GM18499 (cell line): ENCODE measurements at regions not wholly inside any gene's neighbourhood (a gene's known extent, or its start where the extent isn't known, plus 50 kb on each side); places are given as distances from the start of the nearest gene placed in this dataset.
"Not testable (repeated sequence)": the region's sequence is repeated elsewhere in the genome, so short reads cannot be mapped to it uniquely, and the experiment has no call there.

Source experiments
- ATAC-seq: cut with Tn5 transposase; IDR thresholded peaks from one replicate; pipeline ENCODE4 v1.9.1; 2021; ENCODE audit warnings: moderate number of reproducible peaks; ENCODE audit not compliant: insufficient read depth, unreplicated experiment

GRCh38 chr12:65668981-65669695, 155.1 kb upstream of the HMGA2 start:
- no peak for ATAC-seq

GRCh38 chr12:65670775-65671174, 153.5 kb upstream of the HMGA2 start:
- no peak for ATAC-seq

- no peak for ATAC-seq
Observed at GRCh38 chr12:65672441-65672840, 151.8 kb upstream of the HMGA2 start.

- no peak for ATAC-seq
Observed at GRCh38 chr12:65673156-65673690, 151.1 kb upstream of the HMGA2 start.

- ATAC-seq: no peak
Observed at GRCh38 chr12:65673732-65674131, 150.6 kb upstream of the HMGA2 start.

- ATAC-seq: no peak
Observed at GRCh38 chr12:65675141-65675621, 149.1 kb upstream of the HMGA2 start.

- ATAC-seq: not testable (repeated sequence)
Observed at GRCh38 chr12:65678172-65678571, 146.1 kb upstream of the HMGA2 start.

- ATAC-seq: no peak
Observed at GRCh38 chr12:65681226-65681625, 143.1 kb upstream of the HMGA2 start.

GRCh38 chr12:65682112-65682511, 142.2 kb upstream of the HMGA2 start:
- ATAC-seq: no peak

- no peak for ATAC-seq
Observed at GRCh38 chr12:65684906-65685305, 139.4 kb upstream of the HMGA2 start.

GRCh38 chr12:65685514-65685913, 138.8 kb upstream of the HMGA2 start:
- no peak for ATAC-seq

GRCh38 chr12:65689508-65689907, 134.8 kb upstream of the HMGA2 start:
- ATAC-seq: no peak

- no peak for ATAC-seq
Observed at GRCh38 chr12:65690477-65690876, 133.8 kb upstream of the HMGA2 start.

GRCh38 chr12:65694130-65694529, 130.2 kb upstream of the HMGA2 start:
- ATAC-seq: no peak

GRCh38 chr12:65695113-65695865, 129.0 kb upstream of the HMGA2 start:
- no peak for ATAC-seq

- ATAC-seq: no peak
Observed at GRCh38 chr12:65696227-65696626, 128.1 kb upstream of the HMGA2 start.

GRCh38 chr12:65699251-65699650, 125.0 kb upstream of the HMGA2 start:
- ATAC-seq: no peak

GRCh38 chr12:65703176-65703575, 121.1 kb upstream of the HMGA2 start:
- no peak for ATAC-seq

- ATAC-seq: no peak
Observed at GRCh38 chr12:65705380-65705876, 118.9 kb upstream of the HMGA2 start.

- ATAC-seq: no peak
Observed at GRCh38 chr12:65707051-65707450, 117.2 kb upstream of the HMGA2 start.
